Gastrocnemius medialis (tissue), 4 donors: ENCODE measurements at regions not wholly inside any gene's neighbourhood (a gene's known extent, or its start where the extent isn't known, plus 50 kb on each side); places are given as distances from the start of the nearest gene placed in this dataset.

Experiments used
- CTCF ChIP-seq, 5 experiments: fragments of 450-650 bp in 3 of 5; fragments of 200-600 bp in 2 of 5; sonication (generic) in 2 of 5; IDR thresholded peaks in 4 of 5; conservative IDR thresholded peaks in 1 of 5; 1 replicate in 4 of 5; 2 replicates in 1 of 5; pipeline ENCODE4 v1.5.1; 2016 to 2019; ENCODE audit warnings: antibody characterized with exemption in 5 of 5, mild to moderate bottlenecking in 3 of 5, moderate library complexity in 3 of 5
- POLR2A ChIP-seq, 2 donors: fragments of 450-650 bp; IDR thresholded peaks; one replicate each; pipeline ENCODE4 v1.6.1; 2017; ENCODE audit warnings: antibody characterized with exemption in 2 of 2, mild to moderate bottlenecking in 2 of 2, moderate library complexity in 2 of 2

DNA sequence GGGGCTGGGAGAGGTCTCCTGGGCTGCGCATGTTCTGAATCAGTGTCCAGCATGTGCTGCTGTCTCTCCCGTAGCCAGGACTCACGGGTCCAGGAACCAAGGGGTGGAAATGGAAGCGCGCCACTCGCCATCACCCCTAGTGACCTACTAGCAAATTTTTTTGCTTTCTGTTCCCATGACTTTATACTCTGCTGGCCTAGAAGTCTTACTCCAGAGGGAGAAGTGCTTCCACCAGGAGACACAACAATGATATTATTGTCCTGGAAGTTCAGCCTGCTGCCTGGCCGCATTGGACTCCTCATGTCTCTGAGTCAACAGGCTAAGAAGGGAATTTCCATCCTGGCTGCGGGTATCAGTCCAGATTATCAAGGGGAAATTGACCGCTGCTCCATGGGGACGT is 729.7 kb downstream of the BRD1 start:
- TF ChIP-seq CTCF (IDR thresholded peaks at IDR 0.05 in 4 of 5, conservative IDR thresholded peaks at IDR 0.05 in 1 of 5) (no peak), POLR2A (IDR thresholded peaks at IDR 0.05) (no peak)
